ENCODE measurements at regions not wholly inside any gene's neighbourhood (a gene's known extent, or its start where the extent isn't known, plus 50 kb on each side); places are given as distances from the start of the nearest gene placed in this dataset.

GRCh38 chr2:66854298-66854697, 419.4 kb downstream of the MEIS1 start:
- TF ChIP-seq CTCF (IDR thresholded peaks at IDR 0.05; ENCODE audit: insufficient read depth, low read length) (no peak), REST (IDR thresholded peaks at IDR 0.05; ENCODE audit: insufficient replicate concordance, low read depth) (no peak), POLR2AphosphoS5 (IDR thresholded peaks at IDR 0.05; ENCODE audit: low read depth) (no peak)
